HG03571 (cell line): ENCODE measurements at regions not wholly inside any gene's neighbourhood (a gene's known extent, or its start where the extent isn't known, plus 50 kb on each side); places are given as distances from the start of the nearest gene placed in this dataset.
"Not testable (repeated sequence)": the region's sequence is repeated elsewhere in the genome, so short reads cannot be mapped to it uniquely, and the experiment has no call there.

Experiments used
- ATAC-seq: cut with Tn5 transposase; IDR thresholded peaks from one replicate; pipeline ENCODE4 v1.9.1; 2021; ENCODE audit not compliant: unreplicated experiment

- no peak for ATAC-seq
Observed at GRCh38 chr6:167707686-167708500, 118.8 kb upstream of the AFDN start.

GRCh38 chr6:167708501-167709094 lies 118.1 kb upstream of the AFDN start:
- ATAC-seq = no peak

- ATAC-seq = no peak
Observed at GRCh38 chr6:167709196-167709595, 117.5 kb upstream of the AFDN start.

- not testable (repeated sequence) for ATAC-seq
Observed at GRCh38 chr6:167709776-167710336, 116.9 kb upstream of the AFDN start.

- no peak for ATAC-seq
Observed at GRCh38 chr6:167710363-167710920, 116.3 kb upstream of the AFDN start.

- ATAC-seq = no peak
Observed at GRCh38 chr6:167711211-167711610, 115.5 kb upstream of the AFDN start.

GRCh38 chr6:167711768-167712730 lies 114.7 kb upstream of the AFDN start:
- ATAC-seq = no peak

- ATAC-seq = no peak
Observed at GRCh38 chr6:167712731-167713475, 113.8 kb upstream of the AFDN start.

GRCh38 chr6:167714152-167714551 lies 112.6 kb upstream of the AFDN start:
- no peak for ATAC-seq

GRCh38 chr6:167717455-167717854 lies 109.3 kb upstream of the AFDN start:
- no peak for ATAC-seq

- no peak for ATAC-seq
Observed at GRCh38 chr6:167717867-167718266, 108.8 kb upstream of the AFDN start.

GRCh38 chr6:167719920-167720319 lies 106.8 kb upstream of the AFDN start:
- ATAC-seq = no peak

GRCh38 chr6:167720456-167721285 lies 106.0 kb upstream of the AFDN start:
- ATAC-seq = no peak

- ATAC-seq = no peak
Observed at GRCh38 chr6:167721291-167721690, 105.4 kb upstream of the AFDN start.

- ATAC-seq = no peak
Observed at GRCh38 chr6:167722634-167723309, 103.9 kb upstream of the AFDN start.

GRCh38 chr6:167726043-167726621 lies 100.6 kb upstream of the AFDN start:
- ATAC-seq = no peak

- ATAC-seq = no peak
Observed at GRCh38 chr6:167730441-167730840, 96.3 kb upstream of the AFDN start.

GRCh38 chr6:167731216-167731615 lies 95.5 kb upstream of the AFDN start:
- no peak for ATAC-seq
